RPMI7951 (cell line): ENCODE measurements at regions not wholly inside any gene's neighbourhood (a gene's known extent, or its start where the extent isn't known, plus 50 kb on each side); places are given as distances from the start of the nearest gene placed in this dataset.
"Not testable (repeated sequence)": the region's sequence is repeated elsewhere in the genome, so short reads cannot be mapped to it uniquely, and the experiment has no call there.

ENCODE experiments used
- DNase-seq: peaks from one replicate; pipeline ENCODE4 v3.0.0-alpha.2; 2012; ENCODE audit warnings: low read depth

- DNase-seq, result no peak
Measured at GRCh38 chr6:132142768-132143167, 191.6 kb upstream of the CCN2 start.

GRCh38 chr6:132142308-132142707 is 191.1 kb upstream of the CCN2 start:
- no peak for DNase-seq

DNA sequence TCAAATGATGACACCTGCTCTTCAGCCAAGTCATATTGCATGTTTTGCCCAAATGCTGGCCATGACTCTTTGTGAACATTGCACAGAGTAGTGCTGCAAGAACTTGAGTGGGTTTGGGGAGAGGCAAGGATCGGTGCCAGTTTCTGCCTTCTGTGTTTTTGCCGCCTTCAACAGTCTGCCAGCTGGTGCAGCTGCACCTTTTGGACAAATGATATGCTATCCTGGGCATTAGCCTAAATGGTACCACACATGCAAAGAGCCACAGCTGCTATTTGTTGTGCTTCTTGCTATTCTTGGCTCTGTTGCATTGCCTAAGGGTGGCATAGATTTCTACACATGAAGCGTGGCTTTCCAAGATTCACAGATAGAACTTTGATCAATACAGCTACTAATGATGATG is 189.0 kb upstream of the CCN2 start:
- peak; percentile 46 for DNase-seq

- no peak for DNase-seq
Measured at GRCh38 chr6:132139611-132140010, 188.4 kb upstream of the CCN2 start.

GRCh38 chr6:132136981-132137380 is 185.8 kb upstream of the CCN2 start:
- peak; percentile 24 for DNase-seq

GRCh38 chr6:132135409-132135808 is 184.2 kb upstream of the CCN2 start:
- DNase-seq, result no peak

GRCh38 chr6:132133736-132134445 is 182.7 kb upstream of the CCN2 start:
- no peak for DNase-seq

- DNase-seq, result peak; percentile 59
Measured at GRCh38 chr6:132132924-132133639, 181.9 kb upstream of the CCN2 start.

- peak; percentile 76 for DNase-seq
Measured at GRCh38 chr6:132132422-132132821, 181.2 kb upstream of the CCN2 start.

DNA sequence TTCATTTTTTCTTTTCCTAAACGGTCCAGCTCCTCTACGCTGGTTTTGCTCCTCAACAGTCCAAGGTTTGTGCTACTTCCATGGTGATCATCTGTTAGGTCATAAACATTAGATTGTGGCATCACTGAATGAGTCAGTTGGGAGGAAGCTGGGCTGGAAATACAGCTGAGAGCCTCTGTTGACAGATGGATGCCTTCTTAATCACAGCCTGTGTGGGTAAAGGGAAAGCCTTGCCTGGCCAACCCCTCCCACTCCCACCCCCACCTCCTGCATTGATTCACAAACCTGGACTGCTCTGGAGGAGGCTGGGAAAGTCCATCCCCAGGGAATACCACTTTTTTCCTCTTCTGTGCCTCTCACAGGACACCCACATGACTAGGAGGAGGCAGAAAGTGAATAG is 180.6 kb upstream of the CCN2 start:
- peak; percentile 99 for DNase-seq

DNA sequence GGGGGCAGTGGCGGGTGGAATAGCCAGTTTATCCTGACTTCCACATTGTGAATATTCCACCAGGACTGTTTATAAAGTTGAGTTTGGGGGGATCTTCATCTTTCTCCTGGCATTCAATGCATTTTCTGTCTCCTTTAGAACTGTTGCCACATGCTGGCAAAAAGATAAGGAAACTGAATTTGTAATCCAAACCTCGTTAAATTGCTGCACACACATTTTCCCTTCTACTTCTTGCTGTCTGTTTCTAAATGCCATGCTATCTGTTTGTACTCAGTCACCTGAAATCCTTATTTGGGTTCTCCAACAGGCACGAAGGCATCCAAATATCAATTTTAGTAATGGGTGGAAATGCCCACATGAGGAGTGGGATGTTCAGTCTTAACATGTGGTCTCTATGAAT is 180.2 kb upstream of the CCN2 start:
- no peak for DNase-seq

DNA sequence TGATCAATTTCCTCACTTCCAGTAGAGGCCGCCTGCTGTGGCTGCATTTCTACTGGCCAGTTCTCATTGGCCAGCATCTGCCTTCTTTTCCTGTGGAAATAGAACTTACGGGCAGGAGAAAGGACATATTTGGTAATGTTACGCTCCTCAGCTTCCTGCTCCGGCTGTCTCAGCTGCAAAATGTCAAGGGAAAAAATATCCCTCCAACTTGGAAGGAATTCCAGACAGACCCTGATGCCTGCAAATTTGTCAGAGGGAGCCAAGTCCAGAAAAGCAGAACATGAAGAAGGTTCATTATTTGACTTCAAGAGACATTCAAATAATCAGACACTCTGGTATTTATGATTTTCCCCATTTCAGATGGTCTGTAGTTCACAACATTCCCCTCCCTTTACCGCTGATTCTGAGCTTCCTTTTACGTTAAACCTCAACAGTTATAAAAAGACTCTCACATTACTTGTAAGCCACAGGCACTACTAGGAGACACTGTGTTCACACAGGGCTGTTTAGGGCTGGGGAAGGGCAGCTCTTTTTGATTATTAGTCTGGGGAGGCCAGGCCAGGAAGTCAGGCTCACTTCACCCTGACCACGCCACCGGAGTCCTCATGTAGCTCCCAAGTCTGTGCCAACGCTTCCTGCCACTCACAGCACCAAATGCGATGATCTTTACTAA is 179.6 kb upstream of the CCN2 start:
- peak; percentile 89 for DNase-seq

- DNase-seq, result no peak
Measured at GRCh38 chr6:132128424-132128823, 177.3 kb upstream of the CCN2 start.

GRCh38 chr6:132126150-132126549 is 175.0 kb upstream of the CCN2 start:
- DNase-seq, result no peak

DNA sequence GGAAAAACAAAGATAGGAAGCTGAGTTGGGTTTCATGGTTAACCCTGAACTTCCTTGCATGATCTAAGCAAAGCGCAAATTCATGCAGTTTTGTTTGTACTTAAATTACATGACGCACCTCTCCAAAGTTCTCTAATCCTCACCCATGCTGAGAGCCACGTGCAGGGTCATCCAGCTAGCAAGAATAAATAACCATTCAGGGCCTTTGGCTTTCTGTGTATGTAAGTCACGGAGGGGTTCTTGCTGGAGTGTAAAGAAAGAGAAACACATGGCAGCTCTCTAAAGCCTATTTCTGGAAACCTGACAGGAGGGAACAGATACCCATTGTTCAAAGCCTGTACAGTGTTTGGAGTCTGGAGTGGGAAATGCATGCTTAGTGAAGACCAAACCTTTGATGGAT is 171.7 kb upstream of the CCN2 start:
- peak; percentile 99 for DNase-seq

- peak; percentile 52 for DNase-seq
Measured at GRCh38 chr6:132122176-132122575, 171.0 kb upstream of the CCN2 start.

DNA sequence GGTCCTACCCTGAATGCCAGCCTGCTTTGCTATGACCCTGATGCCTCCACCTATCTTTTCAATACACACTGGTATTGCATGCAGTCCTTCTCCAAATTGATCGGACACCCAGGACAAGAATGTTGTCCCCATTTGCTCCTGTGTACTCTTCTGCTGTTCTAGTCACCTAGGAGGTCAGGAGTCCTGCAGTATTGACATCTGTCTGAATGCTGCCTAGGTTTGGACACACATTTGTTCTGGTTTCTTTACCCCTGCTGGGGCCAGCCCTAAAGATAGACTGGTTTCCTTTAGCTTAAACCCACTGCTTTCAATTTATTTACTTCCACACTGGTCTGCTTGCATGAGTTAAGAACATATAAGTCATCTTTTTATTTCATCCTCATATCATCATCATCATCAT is 167.0 kb upstream of the CCN2 start:
- DNase-seq, result no peak

DNA sequence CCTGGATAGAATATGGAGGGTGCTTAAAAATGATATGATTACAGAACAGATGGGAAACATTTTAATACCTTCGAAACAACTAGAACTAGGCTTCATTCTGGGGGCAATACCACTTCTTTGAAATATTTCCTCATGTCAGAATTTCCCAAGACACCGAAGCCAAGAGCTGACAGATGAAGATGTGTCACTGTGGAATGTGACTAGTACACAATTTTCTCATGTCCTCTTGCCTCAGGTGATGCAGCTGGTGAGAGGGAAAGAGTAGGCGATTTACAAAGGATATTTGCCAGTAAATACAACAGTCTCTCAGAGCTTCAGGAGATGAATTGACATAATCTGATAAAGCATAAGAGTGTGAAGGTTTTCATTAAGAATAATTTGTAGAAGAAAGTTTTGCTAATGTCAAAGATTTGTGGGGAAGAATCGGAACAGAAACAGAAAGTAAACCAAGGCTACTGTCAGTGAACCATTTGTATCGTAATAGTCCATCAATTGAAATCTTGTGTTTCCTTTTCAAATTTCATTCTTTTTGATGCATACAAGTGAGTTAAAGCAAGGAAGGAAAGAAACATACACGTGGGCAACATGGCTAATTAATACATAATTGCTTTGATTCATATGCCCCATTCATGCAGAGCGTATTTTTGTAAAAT is 164.7 kb upstream of the CCN2 start:
- peak; percentile 86 for DNase-seq

DNA sequence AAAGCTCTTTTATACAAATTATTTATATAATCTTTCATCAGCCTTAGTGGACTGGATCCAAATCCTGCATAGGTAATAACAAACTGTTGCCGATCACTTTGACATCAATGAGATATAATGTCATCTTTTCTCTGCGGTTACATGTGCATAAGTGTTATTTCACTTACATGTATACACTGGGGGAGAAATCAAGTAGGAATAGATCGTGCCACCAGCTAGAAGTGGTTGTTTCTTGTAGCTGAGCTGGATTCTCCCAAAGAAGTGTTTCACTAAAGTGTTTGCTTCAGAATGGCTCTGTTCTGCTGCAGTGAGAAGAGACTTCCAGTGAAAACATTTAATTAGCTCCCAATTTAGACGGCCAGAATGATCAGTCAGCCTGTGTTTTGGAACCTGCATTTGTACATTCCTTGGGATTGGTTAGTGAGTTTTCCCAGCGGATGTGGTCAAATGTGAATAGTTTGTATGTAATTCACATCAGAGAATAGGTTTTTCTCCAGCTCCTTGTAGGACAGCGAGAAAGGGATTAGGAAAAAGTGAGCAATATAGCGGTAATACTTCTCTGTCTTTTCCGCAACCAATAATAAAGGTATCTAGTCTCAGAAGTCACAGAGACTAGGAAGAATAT is 163.1 kb upstream of the CCN2 start:
- peak; percentile 89 for DNase-seq

DNA sequence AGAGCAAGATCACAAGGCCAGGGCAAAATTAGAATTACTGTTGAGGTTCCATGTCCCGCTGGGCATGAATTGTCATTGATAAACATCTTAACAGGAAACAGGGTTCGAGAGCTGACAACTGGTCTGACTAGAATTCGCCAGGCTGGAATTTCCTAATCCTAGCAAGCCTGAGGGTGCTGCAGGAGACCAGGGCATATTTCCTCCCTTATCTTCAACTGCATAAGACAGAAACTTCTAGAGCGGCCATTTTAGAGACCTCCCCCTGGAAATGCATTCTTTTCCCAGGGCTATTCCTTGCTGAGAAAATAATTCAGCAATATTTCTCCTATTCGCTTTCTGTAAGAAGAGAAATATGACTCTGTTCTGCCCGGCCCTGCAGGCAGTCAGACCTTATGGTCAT is 158.6 kb upstream of the CCN2 start:
- not testable (repeated sequence) for DNase-seq

GRCh38 chr6:132107896-132108295 is 156.7 kb upstream of the CCN2 start:
- no peak for DNase-seq

- no peak for DNase-seq
Measured at GRCh38 chr6:132101535-132101934, 150.4 kb upstream of the CCN2 start.
